ENCODE measurements at regions not wholly inside any gene's neighbourhood (a gene's known extent, or its start where the extent isn't known, plus 50 kb on each side); places are given as distances from the start of the nearest gene placed in this dataset.

- TF ChIP-seq, protein P1, sequence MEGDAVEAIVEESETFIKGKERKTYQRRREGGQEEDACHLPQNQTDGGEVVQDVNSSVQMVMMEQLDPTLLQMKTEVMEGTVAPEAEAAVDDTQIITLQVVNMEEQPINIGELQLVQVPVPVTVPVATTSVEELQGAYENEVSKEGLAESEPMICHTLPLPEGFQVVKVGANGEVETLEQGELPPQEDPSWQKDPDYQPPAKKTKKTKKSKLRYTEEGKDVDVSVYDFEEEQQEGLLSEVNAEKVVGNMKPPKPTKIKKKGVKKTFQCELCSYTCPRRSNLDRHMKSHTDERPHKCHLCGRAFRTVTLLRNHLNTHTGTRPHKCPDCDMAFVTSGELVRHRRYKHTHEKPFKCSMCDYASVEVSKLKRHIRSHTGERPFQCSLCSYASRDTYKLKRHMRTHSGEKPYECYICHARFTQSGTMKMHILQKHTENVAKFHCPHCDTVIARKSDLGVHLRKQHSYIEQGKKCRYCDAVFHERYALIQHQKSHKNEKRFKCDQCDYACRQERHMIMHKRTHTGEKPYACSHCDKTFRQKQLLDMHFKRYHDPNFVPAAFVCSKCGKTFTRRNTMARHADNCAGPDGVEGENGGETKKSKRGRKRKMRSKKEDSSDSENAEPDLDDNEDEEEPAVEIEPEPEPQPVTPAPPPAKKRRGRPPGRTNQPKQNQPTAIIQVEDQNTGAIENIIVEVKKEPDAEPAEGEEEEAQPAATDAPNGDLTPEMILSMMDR (IDR thresholded peaks at IDR 0.05), result no peak
- no peak for TF ChIP-seq POLR2A (IDR thresholded peaks at IDR 0.05)
These were observed 592.3 kb downstream of the SH2D4B start for GRCh38 chr10:81130014-81130413.
